Glomerular visceral epithelial cell (primary cell): ENCODE measurements at regions not wholly inside any gene's neighbourhood (a gene's known extent, or its start where the extent isn't known, plus 50 kb on each side); places are given as distances from the start of the nearest gene placed in this dataset.
"Not testable (repeated sequence)": the region's sequence is repeated elsewhere in the genome, so short reads cannot be mapped to it uniquely, and the experiment has no call there.

ENCODE experiments used
- DNase-seq: peaks from one replicate; pipeline ENCODE4 v3.0.0-alpha.2; 2016; ENCODE audit errors: extremely low spot score

GRCh38 chr16:54727696-54728095 is 203.0 kb upstream of the IRX5 start:
- not testable (repeated sequence) for DNase-seq

- DNase-seq = no peak
Measured at GRCh38 chr16:54724346-54724925, 206.2 kb upstream of the IRX5 start.

GRCh38 chr16:54722210-54722676 is 208.4 kb upstream of the IRX5 start:
- no peak for DNase-seq

- DNase-seq = no peak
Measured at GRCh38 chr16:54720259-54720658, 210.4 kb upstream of the IRX5 start.

- DNase-seq = no peak
Measured at GRCh38 chr16:54719624-54720023, 211.0 kb upstream of the IRX5 start.

- DNase-seq = no peak
Measured at GRCh38 chr16:54718376-54718775, 212.3 kb upstream of the IRX5 start.

- no peak for DNase-seq
Measured at GRCh38 chr16:54715011-54715410, 215.7 kb upstream of the IRX5 start.

GRCh38 chr16:54712866-54713265 is 217.8 kb upstream of the IRX5 start:
- no peak for DNase-seq

- no peak for DNase-seq
Measured at GRCh38 chr16:54707813-54708212, 222.9 kb upstream of the IRX5 start.

GRCh38 chr16:54706406-54706805 is 224.3 kb upstream of the IRX5 start:
- no peak for DNase-seq

GRCh38 chr16:54703339-54703738 is 227.3 kb upstream of the IRX5 start:
- no peak for DNase-seq

GRCh38 chr16:54699656-54700055 is 231.0 kb upstream of the IRX5 start:
- no peak for DNase-seq

GRCh38 chr16:54697677-54698076 is 233.0 kb upstream of the IRX5 start:
- no peak for DNase-seq

- DNase-seq = no peak
Measured at GRCh38 chr16:54696970-54697369, 233.7 kb upstream of the IRX5 start.

- DNase-seq = no peak
Measured at GRCh38 chr16:54696522-54696921, 234.1 kb upstream of the IRX5 start.

GRCh38 chr16:54694651-54695050 is 236.0 kb upstream of the IRX5 start:
- no peak for DNase-seq

GRCh38 chr16:54693864-54694263 is 236.8 kb upstream of the IRX5 start:
- no peak for DNase-seq

GRCh38 chr16:54690710-54691109 is 240.0 kb upstream of the IRX5 start:
- DNase-seq = no peak

GRCh38 chr16:54690306-54690705 is 240.4 kb upstream of the IRX5 start:
- no peak for DNase-seq

GRCh38 chr16:54689072-54689865 is 241.4 kb upstream of the IRX5 start:
- no peak for DNase-seq

GRCh38 chr16:54688339-54688738 is 242.3 kb upstream of the IRX5 start:
- no peak for DNase-seq

GRCh38 chr16:54687043-54687899 is 243.4 kb upstream of the IRX5 start:
- DNase-seq = no peak

- DNase-seq = no peak
Measured at GRCh38 chr16:54685682-54686081, 245.0 kb upstream of the IRX5 start.
